ENCODE measurements at regions not wholly inside any gene's neighbourhood (a gene's known extent, or its start where the extent isn't known, plus 50 kb on each side); places are given as distances from the start of the nearest gene placed in this dataset.
A peak's percentile ranks its signal among the peaks of the same experiment; 100 is the strongest.

GRCh38 chr10:91682912-91683311, 50.0 kb upstream of the PPP1R3C start:
- no peaks in the 10 kb centered on the region for H3K27me3 ChIP-seq (ENCODE audit: control insufficient read depth, insufficient read depth, low read length)
- peak; percentile 12 for DNase-seq
- no peak overlapping the region for H3K9ac ChIP-seq (ENCODE audit: low read depth, low read length)
- H3K79me1 ChIP-seq (ENCODE audit: low read depth in 1 of 2, low read length in 2 of 2): no peaks in the 10 kb centered on the region
- no peak overlapping the region; a peak in 1 of 4 replicates for H4K8ac ChIP-seq (ENCODE audit: low read depth in 2 of 2, low read length in 2 of 2)
- no peak overlapping the region for H3K56ac ChIP-seq (ENCODE audit: extremely low read depth, insufficient read depth, low read length)
- H3K27ac ChIP-seq (ENCODE audit: insufficient read depth, low read length): no peak overlapping the region
- H3K36me3 ChIP-seq (ENCODE audit: control insufficient read depth, insufficient read depth, low read length): no peaks in the 10 kb centered on the region
- H2BK20ac ChIP-seq (ENCODE audit: low read depth, low read length): peak overlapping the region; percentile 55; the same call in 1 of the 2 replicates
- H3K4me2 ChIP-seq (ENCODE audit: low read depth, low read length): no peak overlapping the region
- H3K4me1 ChIP-seq (ENCODE audit: control insufficient read depth, insufficient read depth, low read length): peaks cover 18% of the 10 kb centered on the region
- H2BK15ac ChIP-seq (ENCODE audit: low read depth, low read length): peak overlapping the region; percentile 47; the same call in 1 of the 3 replicates
- no peak overlapping the region for H2AFZ ChIP-seq (replicated peaks; ENCODE audit: low read length, poor library complexity)
- ATAC-seq (ENCODE audit: low read depth): no peak
- CTCF ChIA-PET: no interaction called here
- dilution Hi-C loops (cut with HindIII; ENCODE audit: low sequenced_read_pairs, unreplicated experiment) (no loop called here), intact Hi-C loops (cut with micrococcal nuclease) (no loop called here), in situ Hi-C loops (cut with MboI; ENCODE audit: low sequenced_read_pairs) (no loop called here)
- peaks cover 3% of the 10 kb centered on the region; the same call in 1 of the 2 replicates for H4K20me1 ChIP-seq (ENCODE audit: insufficient read depth, low read length)
- H3K23ac ChIP-seq (ENCODE audit: low read depth, low read length): no peak overlapping the region
- no TSS peak for BruUV-seq (replicated peaks)
- peak overlapping the region; percentile 13 for H2BK5ac ChIP-seq (ENCODE audit: low read depth, low read length, poor library complexity, severe bottlenecking)
- H3K18ac ChIP-seq (ENCODE audit: low read depth, low read length): peak overlapping the region; percentile 53; the same call in 1 of the 2 replicates
- H4K5ac ChIP-seq (ENCODE audit: low read depth, low read length): no peak overlapping the region
- no peak overlapping the region for H3K4me3 ChIP-seq (ENCODE audit: insufficient read depth, low read depth, low read length)
- H3K9me1 ChIP-seq (ENCODE audit: insufficient read depth, low read length): peaks cover 19% of the 10 kb centered on the region
- H4K91ac ChIP-seq (ENCODE audit: insufficient read depth, low read depth, low read length): peak overlapping the region; percentile 58; the same call in 1 of the 2 replicates
- POLR2A ChIA-PET (ENCODE audit: unreplicated experiment): no interaction called here
- H3K9me3 ChIP-seq (ENCODE audit: control insufficient read depth, insufficient read depth, low read length): no peaks in the 10 kb centered on the region
- H3K4ac ChIP-seq (ENCODE audit: low read depth, low read length): no peak overlapping the region
- H2AK5ac ChIP-seq (ENCODE audit: low read depth, low read length): no peak overlapping the region
- no peak overlapping the region for H2AK9ac ChIP-seq (replicated peaks; ENCODE audit: low read depth, low read length, poor library complexity)
- WGBS, 2 experiments (ENCODE audit: extremely low coverage in 2 of 2, insufficient read length in 1 of 2): no CpG with 5 or more reads among the region's 1 CpG
- TF ChIP-seq SMC3 (IDR thresholded peaks at IDR 0.05; ENCODE audit: low read depth, low read length): no peak
- no peak for TF ChIP-seq MAZ (IDR thresholded peaks at IDR 0.05; ENCODE audit: borderline replicate concordance, low read depth, low read length)
- TF ChIP-seq RFX5 (IDR thresholded peaks at IDR 0.05; ENCODE audit: low read depth, low read length): no peak
- TF ChIP-seq USF2 (IDR thresholded peaks at IDR 0.05; ENCODE audit: low read depth, low read length): peak; percentile 42
- TF ChIP-seq RAD21 (IDR thresholded peaks at IDR 0.05; ENCODE audit: low read length): no peak
- 0 out of 2 replicates have a peak overlapping the region, but pooled peaks have one; percentile 50 for H3K14ac ChIP-seq (replicated peaks; ENCODE audit: low read depth, low read length)
- 0 out of 2 replicates have a peak overlapping the region, but pooled peaks have one; percentile 52 for H2BK120ac ChIP-seq (ENCODE audit: low read depth, low read length)

Measured in IMR-90 (cell line).